ENCODE measurements at regions not wholly inside any gene's neighbourhood (a gene's known extent, or its start where the extent isn't known, plus 50 kb on each side); places are given as distances from the start of the nearest gene placed in this dataset.

DNA sequence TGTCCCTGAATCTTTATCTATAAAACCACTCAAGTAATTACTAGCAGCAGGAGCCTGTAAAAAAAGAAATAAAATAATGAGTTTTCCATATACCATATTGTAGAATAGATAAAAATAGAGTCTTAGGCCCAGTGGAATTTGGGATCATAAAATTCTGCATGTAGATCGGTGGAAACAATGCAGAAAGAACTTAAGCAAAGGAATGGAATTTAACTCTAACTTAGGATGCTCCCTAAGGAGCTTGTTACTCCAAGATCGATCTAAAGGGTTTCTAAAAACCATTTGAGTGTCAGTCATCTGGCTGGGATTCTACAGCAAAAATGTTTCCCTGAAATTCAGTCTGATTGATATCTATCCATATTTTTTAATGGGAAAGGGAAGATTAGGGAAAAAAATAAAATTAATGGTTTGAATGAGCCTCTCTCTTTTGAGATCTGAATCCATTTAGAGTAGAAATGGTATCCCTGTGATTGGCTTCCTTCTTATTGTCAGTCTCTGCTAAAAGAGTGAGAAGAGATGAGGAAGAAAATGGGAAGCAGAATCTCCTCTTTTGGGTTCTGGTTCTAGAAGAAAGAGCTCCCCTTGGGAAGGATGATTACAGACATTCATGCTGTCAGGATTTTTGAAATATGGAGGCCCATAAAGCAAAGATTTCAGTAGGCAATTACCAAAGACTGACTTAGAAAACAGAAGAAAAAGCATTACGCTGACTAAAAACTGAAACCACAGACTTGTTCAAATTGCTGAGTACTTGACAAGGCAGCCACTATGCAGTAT lies 564.3 kb upstream of the MARCKS start:
- Histone ChIP-seq H3K4me1 (ENCODE audit: control insufficient read depth in 2 of 2, insufficient read depth in 2 of 2, low read length in 2 of 2) (no peaks in the 10 kb centered on the region), H3K27ac (ENCODE audit: low read depth in 1 of 2, low read length in 1 of 2) (no peak overlapping the region), H3K36me3 (ENCODE audit: control insufficient read depth in 2 of 2, insufficient read depth in 2 of 2, low read length in 1 of 2) (no peaks in the 10 kb centered on the region), H3K4me3 (ENCODE audit: low read length in 2 of 2) (no peak overlapping the region), H3K27me3 (ENCODE audit: control insufficient read depth in 2 of 2, insufficient read depth in 1 of 2, low read length in 1 of 2) (no peaks in the 10 kb centered on the region), H3K9me3 (ENCODE audit: control insufficient read depth in 2 of 2, insufficient read depth in 1 of 2, low read length in 1 of 2) (no peaks in the 10 kb centered on the region)
- no peak for DNase-seq (ENCODE audit: low read depth in 6 of 9, low spot score in 9 of 9)
- WGBS = 92% methylated on average over 3 of the region's 3 CpGs

DNA sequence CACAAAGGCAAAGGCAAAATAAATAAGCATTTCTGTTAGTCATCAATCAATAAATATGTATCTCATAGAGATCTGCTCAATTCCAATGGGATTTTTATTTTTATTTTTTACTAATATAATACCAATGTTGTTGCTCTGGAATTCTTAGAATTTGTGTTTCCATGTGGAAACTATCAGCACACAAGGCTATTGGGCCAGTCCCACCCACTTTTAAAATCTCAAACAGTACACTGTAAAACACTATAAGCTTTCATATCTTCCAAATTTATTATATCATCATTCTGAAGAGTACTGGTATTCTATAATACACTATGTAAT lies 563.8 kb upstream of the MARCKS start:
- H3K4me3 ChIP-seq (ENCODE audit: low read length in 2 of 2) = no peak overlapping the region
- no peaks in the 10 kb centered on the region for H3K4me1 ChIP-seq (ENCODE audit: control insufficient read depth in 2 of 2, insufficient read depth in 2 of 2, low read length in 2 of 2)
- H3K27ac ChIP-seq (ENCODE audit: low read depth in 1 of 2, low read length in 1 of 2) = no peak overlapping the region
- H3K36me3 ChIP-seq (ENCODE audit: control insufficient read depth in 2 of 2, insufficient read depth in 2 of 2, low read length in 1 of 2) = no peaks in the 10 kb centered on the region
- DNase-seq (ENCODE audit: low read depth in 6 of 9, low spot score in 9 of 9) = no peak
- H3K27me3 ChIP-seq (ENCODE audit: control insufficient read depth in 2 of 2, insufficient read depth in 1 of 2, low read length in 1 of 2) = no peaks in the 10 kb centered on the region
- H3K9me3 ChIP-seq (ENCODE audit: control insufficient read depth in 2 of 2, insufficient read depth in 1 of 2, low read length in 1 of 2) = no peaks in the 10 kb centered on the region

GRCh38 chr6:113299531-113299930 lies 557.6 kb upstream of the MARCKS start:
- no peak overlapping the region for H3K27ac ChIP-seq (ENCODE audit: low read depth in 1 of 2, low read length in 1 of 2)
- no peaks in the 10 kb centered on the region for H3K27me3 ChIP-seq (ENCODE audit: control insufficient read depth in 2 of 2, insufficient read depth in 1 of 2, low read length in 1 of 2)
- no peak overlapping the region for H3K4me3 ChIP-seq (ENCODE audit: low read length in 2 of 2)
- DNase-seq (ENCODE audit: low read depth in 6 of 9, low spot score in 9 of 9) = no peak
- H3K9me3 ChIP-seq (ENCODE audit: control insufficient read depth in 2 of 2, insufficient read depth in 1 of 2, low read length in 1 of 2) = no peaks in the 10 kb centered on the region
- H3K36me3 ChIP-seq (ENCODE audit: control insufficient read depth in 2 of 2, insufficient read depth in 2 of 2, low read length in 1 of 2) = no peaks in the 10 kb centered on the region
- H3K4me1 ChIP-seq (ENCODE audit: control insufficient read depth in 2 of 2, insufficient read depth in 2 of 2, low read length in 2 of 2) = no peaks in the 10 kb centered on the region

GRCh38 chr6:113301651-113302050 lies 555.5 kb upstream of the MARCKS start:
- Histone ChIP-seq H3K27ac (ENCODE audit: low read depth in 1 of 2, low read length in 1 of 2) (no peak overlapping the region), H3K27me3 (ENCODE audit: control insufficient read depth in 2 of 2, insufficient read depth in 1 of 2, low read length in 1 of 2) (no peaks in the 10 kb centered on the region), H3K9me3 (ENCODE audit: control insufficient read depth in 2 of 2, insufficient read depth in 1 of 2, low read length in 1 of 2) (no peaks in the 10 kb centered on the region), H3K36me3 (ENCODE audit: control insufficient read depth in 2 of 2, insufficient read depth in 2 of 2, low read length in 1 of 2) (no peaks in the 10 kb centered on the region), H3K4me3 (ENCODE audit: low read length in 2 of 2) (no peak overlapping the region), H3K4me1 (ENCODE audit: control insufficient read depth in 2 of 2, insufficient read depth in 2 of 2, low read length in 2 of 2) (no peaks in the 10 kb centered on the region)
- no peak for DNase-seq (ENCODE audit: low read depth in 6 of 9, low spot score in 9 of 9)

DNA sequence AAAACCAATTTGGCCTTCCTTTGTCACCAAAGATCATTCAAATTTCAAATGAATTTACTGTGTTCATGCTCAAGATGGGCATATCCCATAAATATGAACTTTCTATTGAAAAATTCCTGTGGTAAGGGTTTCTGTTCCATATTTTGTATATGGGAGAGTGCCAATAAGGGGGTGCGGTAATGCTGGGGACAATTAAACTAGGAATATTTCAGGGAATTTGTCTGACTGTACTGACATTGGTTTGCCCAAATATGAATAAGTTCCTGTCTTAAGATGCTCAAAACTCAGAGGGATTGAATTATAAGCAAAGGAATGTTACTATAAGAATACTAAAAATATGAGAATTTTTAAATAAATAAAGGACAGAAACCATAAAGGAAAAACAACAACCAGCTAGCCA lies 553.0 kb upstream of the MARCKS start:
- no peak for DNase-seq (ENCODE audit: low read depth in 6 of 9, low spot score in 9 of 9)
- Histone ChIP-seq H3K27ac (ENCODE audit: low read depth in 1 of 2, low read length in 1 of 2) (no peak overlapping the region), H3K9me3 (ENCODE audit: control insufficient read depth in 2 of 2, insufficient read depth in 1 of 2, low read length in 1 of 2) (no peaks in the 10 kb centered on the region), H3K36me3 (ENCODE audit: control insufficient read depth in 2 of 2, insufficient read depth in 2 of 2, low read length in 1 of 2) (no peaks in the 10 kb centered on the region), H3K27me3 (ENCODE audit: control insufficient read depth in 2 of 2, insufficient read depth in 1 of 2, low read length in 1 of 2) (no peaks in the 10 kb centered on the region), H3K4me1 (ENCODE audit: control insufficient read depth in 2 of 2, insufficient read depth in 2 of 2, low read length in 2 of 2) (no peaks in the 10 kb centered on the region), H3K4me3 (ENCODE audit: low read length in 2 of 2) (no peak overlapping the region)
- 76% methylated on average over 1 of the region's 1 CpG for WGBS

- H3K36me3 ChIP-seq (ENCODE audit: control insufficient read depth in 2 of 2, insufficient read depth in 2 of 2, low read length in 1 of 2) = no peaks in the 10 kb centered on the region
- no peaks in the 10 kb centered on the region for H3K9me3 ChIP-seq (ENCODE audit: control insufficient read depth in 2 of 2, insufficient read depth in 1 of 2, low read length in 1 of 2)
- no peaks in the 10 kb centered on the region for H3K27me3 ChIP-seq (ENCODE audit: control insufficient read depth in 2 of 2, insufficient read depth in 1 of 2, low read length in 1 of 2)
- no peak overlapping the region for H3K4me3 ChIP-seq (ENCODE audit: low read length in 2 of 2)
- peak in 8 of 9 donors; percentile 44 to 78 (median 46) for DNase-seq (ENCODE audit: low read depth in 6 of 9, low spot score in 9 of 9)
- H3K4me1 ChIP-seq (ENCODE audit: control insufficient read depth in 2 of 2, insufficient read depth in 2 of 2, low read length in 2 of 2) = no peaks in the 10 kb centered on the region
- H3K27ac ChIP-seq (ENCODE audit: low read depth in 1 of 2, low read length in 1 of 2) = no peak overlapping the region
- WGBS = 54% methylated on average over 5 of the region's 5 CpGs
Measured at GRCh38 chr6:113306552-113307145, 550.5 kb upstream of the MARCKS start.

DNA sequence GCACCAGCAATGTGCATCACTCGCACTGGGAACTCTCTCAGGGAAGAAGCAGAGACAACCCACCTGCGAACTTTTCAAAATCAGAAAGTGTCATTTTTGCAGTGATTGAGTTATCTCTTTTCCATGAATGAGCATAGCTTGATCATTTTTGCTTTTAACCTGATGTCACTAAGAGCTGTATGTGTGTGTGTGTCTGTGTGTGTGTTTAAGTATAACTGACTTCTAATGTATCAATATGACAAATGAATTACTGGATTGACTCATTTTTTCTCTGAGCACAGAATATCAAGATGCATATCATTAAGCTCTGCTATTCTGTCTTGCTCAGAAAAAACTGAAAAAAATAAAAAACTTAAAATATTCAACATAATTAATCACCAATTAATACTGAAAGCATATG lies 548.9 kb upstream of the MARCKS start:
- WGBS = 64% methylated on average over 2 of the region's 2 CpGs
- H3K27ac ChIP-seq (ENCODE audit: low read depth in 1 of 2, low read length in 1 of 2) = no peak overlapping the region
- no peak overlapping the region for H3K4me3 ChIP-seq (ENCODE audit: low read length in 2 of 2)
- H3K36me3 ChIP-seq (ENCODE audit: control insufficient read depth in 2 of 2, insufficient read depth in 2 of 2, low read length in 1 of 2) = no peaks in the 10 kb centered on the region
- no peak for DNase-seq (ENCODE audit: low read depth in 6 of 9, low spot score in 9 of 9)
- no peaks in the 10 kb centered on the region for H3K4me1 ChIP-seq (ENCODE audit: control insufficient read depth in 2 of 2, insufficient read depth in 2 of 2, low read length in 2 of 2)
- no peaks in the 10 kb centered on the region for H3K9me3 ChIP-seq (ENCODE audit: control insufficient read depth in 2 of 2, insufficient read depth in 1 of 2, low read length in 1 of 2)
- H3K27me3 ChIP-seq (ENCODE audit: control insufficient read depth in 2 of 2, insufficient read depth in 1 of 2, low read length in 1 of 2) = no peaks in the 10 kb centered on the region

GRCh38 chr6:113313841-113314240 lies 543.3 kb upstream of the MARCKS start:
- no peak for DNase-seq (ENCODE audit: low read depth in 6 of 9, low spot score in 9 of 9)
- Histone ChIP-seq H3K27me3 (ENCODE audit: control insufficient read depth in 2 of 2, insufficient read depth in 1 of 2, low read length in 1 of 2) (no peaks in the 10 kb centered on the region), H3K4me3 (ENCODE audit: low read length in 2 of 2) (no peak overlapping the region), H3K36me3 (ENCODE audit: control insufficient read depth in 2 of 2, insufficient read depth in 2 of 2, low read length in 1 of 2) (no peaks in the 10 kb centered on the region), H3K27ac (ENCODE audit: low read depth in 1 of 2, low read length in 1 of 2) (no peak overlapping the region), H3K9me3 (ENCODE audit: control insufficient read depth in 2 of 2, insufficient read depth in 1 of 2, low read length in 1 of 2) (no peaks in the 10 kb centered on the region), H3K4me1 (ENCODE audit: control insufficient read depth in 2 of 2, insufficient read depth in 2 of 2, low read length in 2 of 2) (no peaks in the 10 kb centered on the region)
- WGBS = 94% methylated on average over 1 of the region's 1 CpG

DNA sequence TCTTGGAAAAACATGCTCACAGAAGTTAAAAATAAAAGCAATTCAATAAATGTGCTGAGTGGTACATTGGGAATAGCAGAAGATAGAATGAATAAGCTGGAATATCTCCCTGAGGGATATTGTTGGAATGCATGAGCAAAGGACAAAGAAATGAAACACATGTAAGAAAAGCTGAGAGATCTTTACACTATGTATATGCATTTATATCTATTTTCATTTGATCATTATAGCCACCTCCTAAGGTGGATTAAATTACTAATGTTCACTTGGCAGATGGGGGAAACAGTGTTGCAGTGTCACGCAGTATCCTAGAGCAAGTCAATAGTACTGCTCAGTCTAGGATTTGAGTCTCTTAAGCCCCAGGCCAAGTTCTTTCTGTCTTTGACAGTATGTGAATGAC lies 542.0 kb upstream of the MARCKS start:
- no peaks in the 10 kb centered on the region for H3K27me3 ChIP-seq (ENCODE audit: control insufficient read depth in 2 of 2, insufficient read depth in 1 of 2, low read length in 1 of 2)
- H3K36me3 ChIP-seq (ENCODE audit: control insufficient read depth in 2 of 2, insufficient read depth in 2 of 2, low read length in 1 of 2) = no peaks in the 10 kb centered on the region
- WGBS = 100% methylated on average over 1 of the region's 1 CpG
- no peaks in the 10 kb centered on the region for H3K4me1 ChIP-seq (ENCODE audit: control insufficient read depth in 2 of 2, insufficient read depth in 2 of 2, low read length in 2 of 2)
- H3K27ac ChIP-seq (ENCODE audit: low read depth in 1 of 2, low read length in 1 of 2) = no peak overlapping the region
- no peaks in the 10 kb centered on the region for H3K9me3 ChIP-seq (ENCODE audit: control insufficient read depth in 2 of 2, insufficient read depth in 1 of 2, low read length in 1 of 2)
- no peak overlapping the region for H3K4me3 ChIP-seq (ENCODE audit: low read length in 2 of 2)
- no peak for DNase-seq (ENCODE audit: low read depth in 6 of 9, low spot score in 9 of 9)

Measured in thymus (tissue), 11 donors.